ENCODE measurements at regions not wholly inside any gene's neighbourhood (a gene's known extent, or its start where the extent isn't known, plus 50 kb on each side); places are given as distances from the start of the nearest gene placed in this dataset.

- peak in 19 of 58 donors; percentile 1 to 61 (median 13) for DNase-seq
Measured at GRCh38 chr2:48854681-48855080, 99.2 kb upstream of the LHCGR start.

- no peak for DNase-seq
Measured at GRCh38 chr2:48852938-48853337, 97.4 kb upstream of the LHCGR start.

DNA sequence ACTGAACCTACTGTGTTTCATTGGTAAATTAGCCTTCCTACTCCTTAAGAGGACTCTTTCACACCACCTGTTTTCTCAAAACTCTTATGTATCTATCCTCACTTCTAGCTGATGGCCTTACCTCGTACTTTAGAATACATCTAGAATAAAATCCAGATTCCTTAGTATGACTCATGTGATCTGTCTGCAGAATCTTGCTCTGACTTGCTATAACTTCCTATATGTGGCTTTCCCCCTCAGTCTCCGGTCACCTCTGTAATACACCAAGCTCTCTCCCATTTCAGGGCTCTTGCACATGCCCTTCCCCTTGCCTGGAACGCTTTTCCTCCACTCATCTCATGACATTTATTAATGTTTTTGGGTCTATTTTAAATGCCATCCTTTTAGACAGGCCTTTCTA, 95.6 kb upstream of the LHCGR start:
- no peak for DNase-seq

GRCh38 chr2:48849770-48850169, 94.2 kb upstream of the LHCGR start:
- no peak for DNase-seq

DNA sequence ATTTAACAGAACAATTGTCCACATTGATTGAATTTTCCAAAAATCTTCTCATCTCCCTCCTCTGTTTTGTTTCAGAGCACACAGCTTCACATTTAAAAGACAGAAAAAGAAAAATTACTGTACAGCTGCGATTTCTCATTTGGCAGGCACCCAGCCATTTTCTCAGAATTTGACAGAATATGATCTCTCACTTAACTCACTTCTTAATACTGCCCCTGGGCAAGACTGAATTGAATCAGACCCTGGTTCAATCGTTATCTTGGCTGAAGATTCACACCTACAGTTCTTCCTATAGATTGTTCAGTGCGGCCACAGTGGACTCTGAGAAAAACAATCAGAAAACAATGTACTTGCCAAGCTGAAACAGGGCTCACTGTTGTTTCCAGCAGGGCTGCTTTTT, 90.2 kb upstream of the LHCGR start:
- no peak for DNase-seq

DNA sequence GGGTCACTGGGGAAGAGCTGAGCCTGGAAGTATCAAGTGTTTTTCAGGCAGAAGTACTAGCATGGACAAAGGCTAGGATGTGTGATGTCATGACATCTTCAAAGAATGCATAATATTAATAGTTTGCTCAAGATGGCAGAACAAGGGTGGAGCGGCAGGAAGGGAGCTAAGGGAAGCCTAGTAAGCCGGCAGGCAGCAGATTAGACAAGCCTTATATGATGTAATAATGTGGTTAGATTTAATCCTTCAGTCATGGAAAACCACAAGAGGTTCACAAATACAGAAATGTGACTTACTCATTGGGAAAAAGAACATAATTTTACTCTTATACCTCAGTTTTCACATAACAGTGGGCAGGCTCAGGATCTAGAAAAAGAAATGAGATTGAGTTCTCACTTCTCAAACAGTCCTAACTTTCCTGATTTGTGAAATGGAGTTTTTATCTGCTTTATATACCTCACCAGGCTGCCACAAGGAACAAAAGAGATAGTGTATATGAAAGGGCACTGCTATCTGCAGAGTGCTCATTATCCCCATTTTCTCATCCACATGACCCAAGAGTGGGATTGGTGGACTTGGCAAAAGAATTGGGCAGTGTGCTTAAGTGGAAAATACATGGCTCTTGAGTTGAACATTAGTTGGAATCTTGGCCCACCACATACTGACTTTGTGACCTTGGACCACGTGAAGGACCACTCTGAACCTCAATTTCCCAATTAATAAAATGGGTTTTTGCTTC, 89.1 kb upstream of the LHCGR start:
- no peak for DNase-seq

GRCh38 chr2:48841126-48841525, 85.6 kb upstream of the LHCGR start:
- no peak for DNase-seq

DNA sequence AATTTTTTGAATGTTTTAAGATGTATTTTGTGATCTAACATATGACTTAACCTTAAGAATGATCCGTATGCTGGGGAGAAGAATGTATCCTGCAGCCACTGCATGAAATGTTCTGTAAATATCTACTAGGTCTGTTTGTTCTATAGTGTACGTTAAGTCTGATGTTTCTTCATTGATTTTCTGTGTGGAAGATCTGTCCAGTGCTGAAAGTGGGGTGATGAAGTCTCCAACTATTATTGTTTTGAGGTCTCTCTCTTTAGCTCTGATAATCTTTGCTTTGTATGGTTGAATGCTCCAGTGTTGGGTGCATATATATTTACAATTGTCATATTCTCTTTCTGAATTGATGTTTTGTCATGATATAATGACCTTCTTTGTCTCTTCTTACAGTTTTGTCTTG, 82.5 kb upstream of the LHCGR start:
- no peak for DNase-seq

DNA sequence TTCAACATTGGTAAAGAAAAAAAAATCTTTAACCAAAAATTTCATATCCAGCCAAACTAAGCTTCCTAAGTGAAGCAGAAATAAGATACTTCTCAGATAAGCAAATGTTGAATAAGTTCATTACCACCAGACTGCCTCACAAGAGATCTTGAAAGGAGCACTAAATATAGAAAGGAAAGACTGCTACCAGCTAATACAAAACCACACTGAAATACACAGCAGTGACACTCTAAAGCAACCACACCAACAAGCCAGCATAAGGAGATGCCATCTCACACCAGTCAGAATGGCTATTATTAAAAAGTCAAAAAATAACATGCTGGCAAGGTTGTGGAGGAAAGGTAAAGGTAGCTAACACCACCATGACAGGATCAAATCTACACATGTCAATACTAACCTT, 74.0 kb upstream of the LHCGR start:
- DNase-seq = no peak

- DNase-seq = no peak
Measured at GRCh38 chr2:48829036-48829435, 73.5 kb upstream of the LHCGR start.

DNA sequence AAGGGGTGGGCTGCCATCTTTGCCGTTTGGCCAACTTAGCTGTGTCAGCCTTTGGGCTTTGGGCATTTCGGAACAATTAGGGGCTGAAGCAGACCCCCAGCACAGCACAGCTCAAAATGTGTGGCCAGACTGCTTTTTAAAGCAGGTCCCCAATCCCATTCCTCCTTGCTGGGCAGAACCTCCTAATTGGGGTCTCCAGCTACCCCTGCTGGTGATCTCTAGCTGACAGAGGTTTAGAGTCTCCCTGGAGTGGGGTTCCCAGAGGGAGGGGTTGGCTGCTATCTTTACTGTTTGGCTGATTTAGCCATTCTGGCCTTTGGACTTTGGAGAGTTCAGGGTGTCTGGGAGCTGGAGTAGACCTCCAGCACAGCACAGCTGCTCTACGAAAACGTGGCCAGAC, 71.5 kb upstream of the LHCGR start:
- DNase-seq = no peak

DNA sequence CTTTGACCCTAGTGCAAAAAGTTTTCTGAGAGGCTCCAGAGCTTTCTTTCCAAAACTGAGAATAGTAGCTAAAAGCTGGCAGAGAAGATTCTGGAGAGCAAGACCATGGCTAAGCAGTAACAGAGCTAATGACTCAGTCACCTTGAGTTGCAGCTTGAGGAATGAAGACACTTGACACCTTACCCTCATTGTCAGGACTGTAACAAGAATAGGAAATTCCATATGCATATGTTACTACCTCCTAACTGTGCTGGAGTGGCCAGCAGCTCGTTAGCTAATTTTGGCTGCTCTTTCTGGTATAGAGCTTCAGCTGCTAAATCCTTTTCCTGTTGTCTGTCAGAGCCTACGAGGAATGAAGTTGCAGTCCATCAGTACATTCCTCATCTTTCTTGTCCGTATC, 68.6 kb upstream of the LHCGR start:
- DNase-seq = no peak

DNA sequence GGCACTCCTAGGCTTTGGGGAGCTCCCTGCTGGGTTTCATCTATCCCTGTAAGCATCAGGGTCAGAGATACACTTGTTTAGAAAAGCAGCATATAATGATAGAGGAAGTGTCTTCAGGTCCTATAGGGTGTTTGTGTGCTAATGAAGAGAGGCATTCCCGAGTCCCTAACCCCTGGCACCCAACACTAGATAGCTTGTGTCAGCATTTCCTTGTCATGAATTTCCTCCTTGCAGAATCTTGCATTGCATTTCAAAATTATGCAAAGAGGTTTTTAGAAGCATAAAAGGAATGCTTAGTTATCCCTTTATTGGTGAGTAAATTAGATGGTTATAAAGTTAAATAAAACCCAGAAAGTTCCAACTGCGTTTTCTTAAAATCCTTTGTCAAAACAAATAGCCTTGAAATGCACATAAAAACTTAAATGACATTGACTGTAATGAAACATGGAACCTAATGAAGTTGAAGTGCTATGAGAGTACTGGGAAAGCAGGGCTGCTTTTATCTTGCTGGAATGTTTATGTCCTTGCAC, 63.7 kb upstream of the LHCGR start:
- DNase-seq = no peak

DNA sequence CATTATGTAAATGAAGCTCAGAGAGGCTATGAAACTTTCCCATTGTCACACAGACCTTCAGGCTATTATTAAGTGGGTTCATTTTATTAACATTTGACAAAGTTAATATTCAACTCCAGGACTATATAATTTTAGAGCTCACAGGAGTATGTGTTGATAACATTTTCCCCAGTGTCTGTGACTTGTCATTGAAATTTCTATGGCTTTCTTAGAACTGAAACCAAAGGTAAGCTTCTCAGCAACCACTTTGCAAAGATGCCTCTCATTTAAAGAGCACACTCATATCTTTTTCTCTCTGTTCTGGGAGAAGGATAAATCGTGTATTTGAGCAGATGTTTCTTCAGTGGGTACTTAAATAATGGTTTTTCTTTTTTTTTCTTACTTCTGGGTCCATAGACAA, 61.8 kb upstream of the LHCGR start:
- no peak for DNase-seq

GRCh38 chr2:48812416-48812815, 56.9 kb upstream of the LHCGR start:
- no peak for DNase-seq

DNA sequence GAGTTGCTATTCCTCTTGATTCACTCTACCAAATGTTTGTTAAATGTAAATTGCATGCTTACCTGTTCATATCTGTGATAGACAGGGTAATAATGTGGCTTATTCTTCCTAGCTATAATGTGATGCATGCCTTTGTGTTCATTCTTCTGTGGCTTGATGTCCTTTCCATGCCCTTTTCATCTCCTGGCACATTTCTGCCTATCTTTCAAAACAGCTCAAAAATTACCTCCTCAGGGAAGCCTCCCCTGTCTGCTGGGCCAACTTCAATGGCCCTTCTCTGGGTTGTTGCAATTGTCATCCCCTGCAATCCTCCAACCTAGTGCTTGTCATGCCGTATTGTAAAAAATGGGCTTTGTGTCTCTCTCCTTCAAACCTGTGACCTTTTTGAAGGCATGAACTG, 52.8 kb upstream of the LHCGR start:
- no peak for DNase-seq
